Duodenal mucosa (tissue), 2 donors: ENCODE measurements at regions not wholly inside any gene's neighbourhood (a gene's known extent, or its start where the extent isn't known, plus 50 kb on each side); places are given as distances from the start of the nearest gene placed in this dataset.
"Not testable (repeated sequence)": the region's sequence is repeated elsewhere in the genome, so short reads cannot be mapped to it uniquely, and the experiment has no call there.

Experiments used
- H3K27ac ChIP-seq: one replicate; pipeline ENCODE4 v1.7.0; 2013; ENCODE audit warnings: low read depth, low read length
- H3K27me3 ChIP-seq, 2 donors: one replicate each; pipeline ENCODE4 v1.7.0; 2013; ENCODE audit warnings: low read length in 2 of 2, control low read depth in 1 of 2; ENCODE audit not compliant: insufficient read depth in 2 of 2, control insufficient read depth in 1 of 2
- H3K36me3 ChIP-seq, 2 donors: one replicate each; pipeline ENCODE4 v1.7.0; 2013; ENCODE audit warnings: low read length in 2 of 2, control low read depth in 1 of 2; ENCODE audit not compliant: insufficient read depth in 2 of 2, control insufficient read depth in 1 of 2
- H3K4me1 ChIP-seq, 2 donors: one replicate each; pipeline ENCODE4 v1.7.0; 2013; ENCODE audit warnings: low read length in 2 of 2, control low read depth in 1 of 2; ENCODE audit not compliant: insufficient read depth in 2 of 2, control insufficient read depth in 1 of 2
- H3K4me3 ChIP-seq, 2 donors: one replicate each; pipeline ENCODE4 v1.7.0; 2013; ENCODE audit warnings: low read length in 2 of 2, low read depth in 1 of 2
- H3K9ac ChIP-seq, 2 donors: one replicate each; pipeline ENCODE4 v1.7.0; 2013; ENCODE audit warnings: low read length in 2 of 2, low read depth in 1 of 2
- H3K9me3 ChIP-seq, 2 donors: one replicate each; pipeline ENCODE4 v1.7.0; 2013; ENCODE audit warnings: low read length in 2 of 2, control low read depth in 1 of 2; ENCODE audit not compliant: control insufficient read depth in 1 of 2

DNA sequence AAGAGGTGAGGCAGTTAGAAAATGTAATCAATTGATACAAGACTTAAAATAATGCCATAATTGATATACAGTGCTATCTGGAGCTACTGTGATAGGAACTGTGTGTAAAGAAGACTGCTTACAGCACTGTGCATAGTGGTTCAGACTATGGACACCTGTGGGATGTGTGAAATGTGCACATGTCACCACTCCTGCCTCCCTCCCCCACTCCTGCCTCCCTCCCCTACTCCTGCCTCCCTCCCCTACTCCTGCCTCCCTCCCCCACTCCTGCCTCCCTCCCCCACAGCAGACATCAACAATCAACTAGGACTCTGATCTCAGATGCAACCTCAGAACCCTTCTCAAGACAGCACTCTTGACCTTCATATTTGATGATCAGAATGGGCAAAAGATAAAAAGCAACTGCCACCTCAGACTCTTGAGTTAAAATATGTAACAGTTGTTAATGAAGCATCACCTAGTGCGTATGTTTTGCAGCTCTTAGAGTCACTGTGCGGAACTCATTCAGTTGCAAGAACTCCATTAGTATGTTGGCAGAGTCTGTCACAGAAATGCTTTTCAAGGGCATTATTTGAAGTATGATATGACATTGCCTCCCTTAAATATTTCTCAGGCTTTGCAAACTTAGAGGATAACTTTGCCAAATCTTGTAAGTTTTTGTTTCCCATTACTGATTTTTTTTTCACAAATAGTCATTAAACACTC is 255.2 kb upstream of the DDHD1 start:
- no peaks in the 10 kb centered on the region for H3K27me3 ChIP-seq
- no peak overlapping the region for H3K27ac ChIP-seq
- no peaks in the 10 kb centered on the region for H3K9me3 ChIP-seq
- H3K4me3 ChIP-seq: no peak overlapping the region
- H3K4me1 ChIP-seq: no peaks in the 10 kb centered on the region
- no peak overlapping the region for H3K9ac ChIP-seq
- no peaks in the 10 kb centered on the region for H3K36me3 ChIP-seq

DNA sequence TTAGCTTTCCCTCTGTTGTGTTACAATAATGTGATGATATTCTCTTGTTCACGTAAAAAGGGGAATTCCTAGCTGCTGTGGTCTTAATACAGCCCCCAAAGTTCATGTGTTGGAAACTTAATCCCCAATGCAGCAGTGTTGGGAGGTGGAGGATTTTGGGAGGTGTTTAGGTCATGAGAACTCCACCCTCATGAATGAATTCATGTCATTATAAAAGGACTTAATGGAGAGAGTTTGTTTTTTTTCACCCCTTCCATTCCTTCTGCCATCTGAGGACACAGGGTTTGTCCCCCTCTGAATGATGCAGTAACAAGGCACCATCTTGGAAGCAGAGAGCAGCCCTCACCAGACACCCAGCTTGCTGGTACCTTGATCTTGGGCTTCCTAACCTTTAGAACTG is 253.4 kb upstream of the DDHD1 start:
- H3K27me3 ChIP-seq: no peaks in the 10 kb centered on the region
- no peaks in the 10 kb centered on the region for H3K4me1 ChIP-seq
- H3K4me3 ChIP-seq: no peak overlapping the region
- H3K36me3 ChIP-seq: no peaks in the 10 kb centered on the region
- no peak overlapping the region for H3K27ac ChIP-seq
- no peak overlapping the region for H3K9ac ChIP-seq
- no peaks in the 10 kb centered on the region for H3K9me3 ChIP-seq

DNA sequence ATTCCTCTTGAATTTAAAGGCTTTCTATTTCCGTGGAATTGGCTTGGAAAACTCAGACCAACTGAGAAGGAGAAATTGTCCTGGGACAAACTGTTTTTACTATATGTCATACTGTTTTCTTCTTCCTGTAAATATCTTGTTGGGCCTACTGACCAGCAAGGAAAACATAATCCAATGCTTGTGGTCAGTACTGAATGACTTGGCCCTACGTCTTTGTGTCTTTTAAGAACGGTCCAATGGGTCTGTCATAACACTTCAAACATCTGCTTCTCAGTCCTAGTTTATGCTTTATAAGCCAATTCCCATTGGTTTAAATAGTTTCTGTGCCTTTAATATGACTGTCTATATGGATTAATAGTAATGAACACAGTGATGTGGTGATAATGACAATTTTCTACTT is 248.5 kb upstream of the DDHD1 start:
- no peak overlapping the region for H3K9ac ChIP-seq
- H3K4me1 ChIP-seq: no peaks in the 10 kb centered on the region
- no peaks in the 10 kb centered on the region for H3K9me3 ChIP-seq
- H3K27ac ChIP-seq: no peak overlapping the region
- no peaks in the 10 kb centered on the region for H3K36me3 ChIP-seq
- no peaks in the 10 kb centered on the region for H3K27me3 ChIP-seq
- H3K4me3 ChIP-seq: no peak overlapping the region

DNA sequence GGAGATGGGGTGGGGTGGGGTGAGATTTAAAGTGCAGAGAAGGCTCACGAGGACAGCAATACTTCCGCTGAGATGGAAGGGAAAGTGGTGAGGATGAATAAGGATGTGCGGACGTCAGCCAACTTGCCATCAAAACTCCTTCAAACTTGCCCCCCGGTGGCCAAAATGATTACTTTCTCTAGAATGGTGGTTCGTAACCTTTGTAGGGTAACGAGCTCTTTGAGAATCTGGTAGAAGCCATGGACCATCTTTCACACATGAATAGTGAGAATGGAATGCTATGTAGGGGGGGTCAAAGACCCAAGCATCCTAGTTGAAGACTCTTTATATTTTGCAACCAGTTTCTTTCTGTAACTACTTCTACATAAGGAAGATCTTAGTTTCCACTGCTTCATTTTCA is 245.9 kb upstream of the DDHD1 start:
- Histone ChIP-seq H3K9me3 (peaks cover 9 to 10% of the 10 kb centered on the region in 2 donors), H3K36me3 (no peaks in the 10 kb centered on the region), H3K9ac (no peak overlapping the region), H3K27ac (no peak overlapping the region), H3K27me3 (no peaks in the 10 kb centered on the region), H3K4me3 (no peak overlapping the region), H3K4me1 (no peaks in the 10 kb centered on the region)

DNA sequence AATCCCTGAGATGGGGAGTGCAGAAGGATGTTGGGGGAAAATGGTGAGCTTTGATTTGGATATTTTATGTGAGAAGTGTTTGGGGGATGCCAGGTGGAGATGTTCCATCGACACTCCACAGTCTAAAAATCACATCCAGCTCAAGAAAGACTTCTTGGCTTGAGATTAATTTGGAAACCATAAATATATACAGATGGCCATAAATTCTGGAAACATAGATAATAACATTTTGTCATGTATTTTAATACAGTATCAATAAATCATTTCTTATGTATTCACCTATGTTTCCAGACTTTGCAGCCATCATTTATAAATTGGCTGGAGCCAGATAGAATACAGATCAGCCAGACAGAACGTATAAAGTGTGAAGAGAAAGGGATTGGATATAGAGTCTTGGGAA is 245.5 kb upstream of the DDHD1 start:
- no peaks in the 10 kb centered on the region for H3K27me3 ChIP-seq
- H3K4me3 ChIP-seq: no peak overlapping the region
- H3K27ac ChIP-seq: no peak overlapping the region
- no peak overlapping the region for H3K9ac ChIP-seq
- peaks cover 9 to 10% of the 10 kb centered on the region in 2 donors for H3K9me3 ChIP-seq
- no peaks in the 10 kb centered on the region for H3K4me1 ChIP-seq
- H3K36me3 ChIP-seq: no peaks in the 10 kb centered on the region

DNA sequence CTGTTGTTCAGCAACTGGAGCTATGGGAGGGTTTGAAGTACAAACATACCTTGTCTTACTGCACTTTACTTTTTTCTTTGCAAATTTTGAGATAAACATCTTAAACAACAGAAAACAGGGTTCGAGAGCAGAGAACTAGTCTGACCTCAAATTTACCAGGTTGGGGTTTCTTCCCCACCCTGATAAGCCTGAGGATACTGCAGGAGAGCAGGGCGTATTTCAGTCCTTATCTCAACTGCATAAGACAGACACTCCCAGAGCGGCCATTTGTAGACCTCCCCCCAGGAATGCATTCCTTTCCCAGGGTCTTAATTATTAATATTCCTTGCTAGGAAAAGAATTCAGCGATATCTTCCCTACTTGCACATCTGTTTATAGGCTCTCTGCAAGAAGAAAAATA is 242.1 kb upstream of the DDHD1 start:
- not testable (repeated sequence) for H3K4me3 ChIP-seq, H3K36me3 ChIP-seq, H3K4me1 ChIP-seq, H3K9ac ChIP-seq, H3K27me3 ChIP-seq, H3K27ac ChIP-seq
- peaks cover 9 to 12% of the 10 kb centered on the region in 2 donors for H3K9me3 ChIP-seq

DNA sequence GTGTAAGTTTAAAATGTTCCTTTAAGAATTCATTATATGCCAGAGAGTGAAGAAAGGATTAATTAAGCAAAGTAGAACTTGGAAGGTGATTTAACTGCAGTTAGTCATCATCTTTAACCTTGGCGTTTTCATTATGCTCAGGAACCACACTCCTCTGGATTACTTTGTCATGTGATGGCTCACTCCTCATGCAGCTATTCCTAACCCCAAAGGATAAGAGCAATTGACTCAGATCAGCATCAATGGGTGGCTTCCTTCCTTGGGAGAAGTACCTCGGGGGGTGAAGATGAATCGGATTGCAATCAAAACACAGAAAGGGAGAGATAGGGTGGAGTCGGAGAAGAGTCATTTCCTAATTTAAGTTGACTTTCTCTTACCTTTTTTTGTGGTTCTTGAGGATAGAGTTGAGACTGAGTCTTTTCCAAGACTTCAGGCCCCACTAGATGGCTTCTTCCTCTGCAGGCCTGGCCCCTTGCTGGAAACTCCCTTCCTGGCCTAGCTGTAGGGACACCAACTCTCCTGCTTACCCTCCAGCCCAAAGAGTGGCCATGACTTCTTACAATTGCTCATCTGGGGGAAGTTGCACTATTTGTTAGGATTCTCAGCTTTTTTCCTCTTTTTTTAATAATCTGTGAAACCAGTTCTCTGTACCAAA is 238.6 kb upstream of the DDHD1 start:
- Histone ChIP-seq H3K27ac (no peak overlapping the region), H3K27me3 (no peaks in the 10 kb centered on the region), H3K9ac (no peak overlapping the region), H3K9me3 (peaks cover 9 to 12% of the 10 kb centered on the region in 2 donors), H3K36me3 (no peaks in the 10 kb centered on the region), H3K4me1 (no peaks in the 10 kb centered on the region), H3K4me3 (no peak overlapping the region)

DNA sequence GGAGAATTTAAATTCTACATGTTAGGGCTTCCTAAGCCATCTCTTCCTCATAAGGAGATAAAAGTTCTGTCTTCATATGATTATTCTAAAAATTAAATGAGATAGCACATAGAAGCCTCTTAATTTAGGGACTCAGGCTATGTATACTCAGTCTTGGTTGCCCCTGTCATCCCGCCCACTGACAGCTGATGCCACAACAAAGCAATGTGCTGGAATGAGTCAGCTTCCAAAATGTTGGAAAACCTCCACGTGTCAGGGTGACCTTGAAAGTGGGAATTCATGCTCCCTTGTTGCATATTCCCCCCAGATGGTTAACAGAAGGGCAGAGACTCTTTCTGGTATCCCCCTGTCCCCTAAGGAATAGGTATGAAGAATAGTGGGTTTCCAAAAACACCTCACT is 238.0 kb upstream of the DDHD1 start:
- Histone ChIP-seq H3K4me1 (no peaks in the 10 kb centered on the region), H3K9me3 (peaks cover 9 to 12% of the 10 kb centered on the region in 2 donors)

DNA sequence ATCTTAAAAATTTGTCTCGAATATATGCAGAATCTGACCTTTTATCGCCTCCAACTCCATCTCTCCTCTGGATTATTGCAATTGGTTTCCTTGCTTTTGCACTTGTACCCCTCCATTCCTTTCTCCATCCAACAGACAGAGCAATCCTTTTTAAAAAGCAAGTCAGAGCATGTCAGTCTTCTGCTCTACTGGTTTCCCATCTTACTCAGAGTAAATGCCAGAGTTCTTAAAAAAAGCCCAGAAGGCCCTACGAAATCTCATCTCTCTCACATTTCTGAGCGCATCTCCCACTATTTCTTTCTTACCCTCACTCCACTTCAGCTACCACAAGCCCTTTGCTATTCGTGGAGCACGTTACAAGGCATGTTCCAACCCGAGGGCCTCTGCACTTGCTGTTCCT is 236.9 kb upstream of the DDHD1 start:
- Histone ChIP-seq H3K4me3 (no peak overlapping the region), H3K36me3 (no peaks in the 10 kb centered on the region), H3K9me3 (peaks cover 5 to 10% of the 10 kb centered on the region in 2 donors), H3K9ac (no peak overlapping the region), H3K27me3 (no peaks in the 10 kb centered on the region), H3K4me1 (no peaks in the 10 kb centered on the region), H3K27ac (no peak overlapping the region)

More for the DNA sequence above, 238.0 kb upstream of the DDHD1 start:
- Histone ChIP-seq H3K9ac (no peak overlapping the region), H3K36me3 (no peaks in the 10 kb centered on the region), H3K27me3 (no peaks in the 10 kb centered on the region), H3K27ac (no peak overlapping the region), H3K4me3 (no peak overlapping the region)

DNA sequence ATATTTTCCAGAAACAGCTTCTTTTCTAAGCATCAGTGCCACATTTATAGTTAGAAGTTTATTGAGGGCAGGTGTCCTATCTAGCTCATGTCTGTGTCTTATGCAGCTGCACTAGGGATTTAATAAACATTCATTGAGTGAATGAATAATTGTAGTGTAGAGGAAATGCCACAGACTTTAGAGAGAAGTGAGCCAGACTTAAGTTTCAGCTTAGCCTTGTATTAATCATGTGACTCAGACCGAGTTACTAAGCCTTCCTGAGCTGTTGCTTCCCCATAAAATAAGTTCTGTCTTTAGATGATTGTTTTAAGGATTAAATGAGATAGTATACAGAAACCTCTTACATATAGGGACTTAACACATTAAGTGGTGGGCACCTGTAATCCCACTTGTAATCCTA is 236.1 kb upstream of the DDHD1 start:
- Histone ChIP-seq H3K9ac (no peak overlapping the region), H3K27ac (no peak overlapping the region), H3K9me3 (peaks cover 0 to 2% of the 10 kb centered on the region in 2 donors), H3K4me1 (no peaks in the 10 kb centered on the region), H3K27me3 (no peaks in the 10 kb centered on the region), H3K36me3 (no peaks in the 10 kb centered on the region), H3K4me3 (no peak overlapping the region)
